ENCODE measurements at regions not wholly inside any gene's neighbourhood (a gene's known extent, or its start where the extent isn't known, plus 50 kb on each side); places are given as distances from the start of the nearest gene placed in this dataset.
A peak's percentile ranks its signal among the peaks of the same experiment; 100 is the strongest.

DNA sequence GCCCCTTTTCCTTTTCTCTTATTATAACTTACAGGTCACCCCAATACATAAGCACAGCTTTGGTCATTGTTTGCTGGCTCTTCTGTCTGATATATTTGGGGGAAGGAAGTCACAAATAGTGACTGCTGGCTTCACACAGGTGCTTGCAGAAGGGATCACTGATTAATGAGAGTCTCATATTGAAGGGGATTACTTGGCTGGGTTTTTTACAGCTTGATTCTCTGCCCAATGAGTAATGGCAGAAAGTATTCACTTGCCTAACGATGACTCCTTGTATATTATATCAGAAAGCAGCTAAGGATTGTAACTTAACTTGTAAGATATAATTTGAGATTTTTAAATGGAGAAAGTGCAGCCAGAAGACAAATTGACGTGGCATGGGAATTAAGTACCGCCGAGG is 119.3 kb upstream of the PFN2 start:
- DNase-seq: no peak

DNA sequence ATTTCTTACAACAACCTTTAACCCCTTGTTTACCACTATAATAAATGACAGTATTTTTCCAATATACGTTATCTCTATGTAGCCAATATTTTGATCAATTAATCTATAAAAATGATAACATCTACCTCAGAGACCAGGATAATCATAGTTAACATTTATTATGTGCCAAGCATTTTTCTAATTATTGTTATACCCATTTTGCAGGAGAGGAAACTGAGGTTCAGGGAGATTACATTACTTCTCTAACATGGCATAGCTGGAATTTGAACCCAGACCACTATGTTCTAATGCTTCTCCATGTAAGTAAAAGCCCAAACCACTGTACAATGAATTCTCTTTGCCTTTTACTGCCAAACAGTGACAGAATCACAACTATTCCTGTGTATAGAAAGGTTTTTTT is 113.4 kb upstream of the PFN2 start:
- DNase-seq: no peak

DNA sequence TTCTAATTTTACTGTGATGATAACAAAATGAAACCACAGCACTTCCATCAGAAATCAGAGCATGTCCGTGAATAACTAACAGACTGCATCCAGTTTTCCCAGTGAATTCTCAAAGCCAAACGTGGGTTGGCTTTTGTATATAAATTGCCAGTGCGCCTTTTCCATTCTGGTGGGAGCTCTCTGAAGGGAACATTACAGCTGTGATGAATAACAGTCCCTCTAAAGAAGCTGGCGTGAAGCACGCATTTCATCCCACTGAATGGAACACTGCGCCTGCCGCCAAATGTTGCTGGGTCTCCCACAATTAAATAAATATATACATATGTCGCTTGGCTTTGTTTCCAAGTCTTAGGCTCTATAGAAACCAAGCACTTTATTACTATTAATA is 113.0 kb upstream of the PFN2 start:
- peak; percentile 92 for DNase-seq

DNA sequence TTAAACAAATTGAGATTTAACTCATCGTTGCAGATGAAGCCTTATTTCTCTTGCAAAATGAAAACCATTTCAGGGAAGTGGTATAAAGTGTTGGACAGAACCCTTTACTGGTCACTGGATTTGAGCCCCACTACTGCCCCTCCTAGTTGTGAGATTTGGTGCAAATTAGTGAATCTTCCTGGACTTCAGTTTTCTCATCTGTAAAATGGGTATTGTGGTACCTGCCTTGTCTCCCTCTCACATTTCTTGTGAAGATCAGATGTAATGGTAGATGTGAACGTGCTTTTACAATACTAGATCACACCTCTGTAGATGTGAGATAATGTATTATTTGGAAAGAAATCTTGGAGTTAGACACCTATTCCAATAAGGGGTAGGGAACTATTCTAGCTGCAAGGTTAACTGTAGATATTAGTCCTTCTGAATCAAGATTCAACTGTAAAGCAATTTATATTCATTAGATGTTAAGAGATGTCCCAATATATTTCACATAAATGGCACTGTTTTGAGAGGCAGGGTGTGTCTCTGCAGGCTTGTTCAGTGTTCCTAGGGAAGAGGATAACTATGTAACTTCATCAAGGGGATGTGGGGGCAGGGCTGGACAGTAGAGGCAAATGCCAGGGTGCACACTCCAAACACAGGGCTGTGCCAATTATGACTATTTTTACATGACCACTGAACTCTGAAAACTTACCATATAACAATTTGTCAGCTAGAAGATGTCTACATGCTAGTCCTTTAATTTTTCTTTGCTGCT is 112.4 kb upstream of the PFN2 start:
- DNase-seq: no peak

DNA sequence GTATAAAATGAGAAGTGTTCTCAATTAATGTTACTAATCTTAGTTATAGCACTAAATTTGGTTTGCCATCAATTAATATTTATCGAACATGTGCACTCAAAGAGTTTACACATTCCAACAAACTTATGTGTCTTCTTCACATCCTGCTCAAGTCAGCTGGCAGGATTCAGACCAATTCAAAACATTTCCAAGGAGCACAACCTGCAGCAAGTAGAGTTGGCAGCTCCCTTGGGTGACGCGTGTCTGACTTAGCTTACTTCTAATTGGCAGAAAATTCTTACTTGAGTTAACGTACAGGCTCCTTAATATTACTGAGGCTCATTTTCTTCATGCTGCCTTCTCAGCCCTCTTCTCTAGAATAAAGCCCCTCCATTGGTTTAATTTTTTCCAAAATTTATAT is 110.4 kb upstream of the PFN2 start:
- no peak for DNase-seq

DNA sequence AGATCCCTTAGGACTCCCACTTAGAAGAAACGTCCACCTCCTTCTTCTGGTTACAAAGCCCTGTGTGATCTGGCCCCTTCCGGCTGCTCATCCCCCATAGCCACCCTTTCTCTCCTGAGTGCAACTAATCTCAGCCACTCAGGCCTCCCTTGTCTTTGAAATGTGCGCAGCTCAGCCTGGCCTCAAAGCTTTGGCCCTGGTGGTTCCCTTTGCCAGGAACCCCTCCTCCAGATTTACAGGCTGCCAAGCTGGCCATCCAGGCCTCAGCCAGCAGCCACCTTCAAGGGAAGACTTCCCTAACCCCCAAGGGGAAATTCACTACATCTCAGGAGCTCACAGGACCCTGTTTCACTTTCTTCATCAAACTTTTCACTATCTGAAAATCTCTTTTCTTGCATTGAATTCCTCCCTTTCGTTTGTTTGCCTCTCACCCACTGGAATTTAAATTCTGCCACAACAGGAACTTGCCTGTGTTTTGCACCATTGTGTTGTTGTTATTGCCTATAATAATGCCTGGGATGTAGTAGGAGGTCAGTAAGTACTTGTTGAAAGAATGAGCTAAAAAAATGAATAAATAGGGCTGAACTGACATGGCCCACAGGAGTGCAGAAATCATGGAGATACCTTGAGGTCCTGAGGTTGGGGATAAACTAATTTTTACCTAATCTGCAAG is 109.5 kb upstream of the PFN2 start:
- DNase-seq: no peak

DNA sequence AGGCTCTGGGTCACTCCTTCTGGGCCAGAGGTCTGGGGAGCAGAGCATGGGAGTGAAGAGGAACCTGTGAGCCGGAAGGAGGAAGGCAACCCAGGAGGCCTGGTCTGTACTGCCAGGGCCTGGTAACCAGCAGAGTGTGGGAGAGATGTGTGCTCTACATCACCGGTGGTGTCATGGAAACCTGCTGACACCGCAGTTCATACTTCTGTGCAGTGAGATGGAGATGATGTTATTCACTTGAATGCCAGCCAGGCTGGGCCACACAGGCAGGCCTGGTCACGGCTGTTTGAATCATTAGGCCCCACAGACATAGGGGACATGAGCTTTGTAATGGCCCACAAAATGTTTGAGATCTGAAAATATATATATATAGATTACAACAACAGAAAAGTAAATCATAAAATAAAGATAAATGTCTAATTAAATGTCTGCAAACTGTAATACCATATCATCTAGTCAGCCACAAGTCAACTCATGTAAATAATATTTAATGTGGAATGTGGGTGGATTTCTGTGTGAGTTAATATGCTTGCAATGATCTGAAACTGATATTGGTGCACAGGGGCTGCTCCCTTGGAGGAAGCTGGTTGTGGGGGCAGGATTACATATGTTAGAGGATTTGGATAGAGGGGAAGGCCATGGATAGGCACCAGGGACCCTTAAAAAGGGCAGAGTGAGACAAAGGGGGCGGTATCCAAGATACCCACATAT is 108.5 kb upstream of the PFN2 start:
- DNase-seq: peak; percentile 50

DNA sequence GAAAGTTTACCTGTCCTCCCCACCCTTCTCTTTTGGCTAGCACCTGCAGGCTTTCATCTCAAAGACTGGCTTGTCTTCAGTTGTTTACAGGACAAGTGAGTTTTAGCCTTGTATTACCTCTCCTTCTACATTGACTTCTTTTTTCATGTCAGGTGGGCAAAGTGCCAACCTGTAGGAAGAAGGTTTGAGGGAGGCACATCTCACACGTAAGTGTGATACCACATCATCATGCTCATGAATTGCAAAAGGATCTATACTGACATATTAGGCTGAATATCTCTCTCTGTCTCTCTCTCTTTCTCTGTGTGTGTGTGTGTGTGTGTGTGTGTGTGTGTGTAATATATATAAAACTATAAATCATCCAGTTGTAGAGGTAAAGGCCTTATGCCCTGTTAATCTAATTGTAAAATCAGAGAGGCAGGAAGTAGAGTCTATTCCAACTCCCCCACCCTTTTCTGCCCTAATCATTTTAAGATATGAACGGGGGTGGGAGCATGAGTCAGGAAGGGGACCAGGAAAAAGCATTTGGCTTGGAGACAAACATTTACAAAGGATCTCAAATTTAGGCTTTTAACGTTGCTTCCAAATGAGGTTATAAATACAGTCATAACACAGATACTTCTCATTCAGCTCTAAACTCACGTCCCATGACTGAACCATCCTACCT is 107.0 kb upstream of the PFN2 start:
- no peak for DNase-seq

DNA sequence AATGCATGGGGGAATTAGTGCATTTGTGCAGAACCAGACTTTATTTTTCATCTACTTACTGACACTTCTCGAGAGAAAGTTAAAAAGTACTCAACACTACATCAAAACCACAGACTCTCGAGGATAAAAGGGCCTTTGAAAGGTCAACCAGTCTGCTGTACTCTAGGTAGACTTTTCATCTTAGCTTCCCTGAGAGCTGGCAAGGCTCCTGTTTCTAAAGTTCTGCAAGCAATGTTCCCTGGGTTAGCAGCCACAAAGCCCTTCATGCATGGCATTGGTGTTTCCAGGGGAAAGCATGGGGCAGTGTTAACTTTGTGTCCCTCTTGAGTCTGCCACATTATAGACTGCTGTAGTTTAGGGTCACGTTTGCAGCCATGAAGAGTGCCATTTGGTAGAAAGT is 106.4 kb upstream of the PFN2 start:
- DNase-seq: no peak

DNA sequence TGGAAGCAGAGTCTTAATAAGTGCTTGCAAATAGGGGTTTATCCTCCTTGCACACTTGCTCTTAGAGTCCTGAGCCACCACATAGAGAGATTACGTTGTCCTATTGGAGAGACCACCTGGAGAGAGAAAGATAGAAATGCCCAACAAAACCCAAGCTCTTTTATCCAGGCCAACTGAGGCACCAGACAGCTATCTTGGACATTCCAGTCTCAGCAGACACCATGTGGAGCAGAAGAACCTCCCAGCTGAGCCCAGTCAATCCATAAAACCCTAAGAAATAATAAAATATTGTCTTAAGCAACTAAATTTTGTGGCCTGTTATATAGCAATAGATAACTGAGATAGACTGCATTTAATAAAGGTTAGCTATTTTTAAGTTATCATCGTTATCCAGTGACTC is 105.7 kb upstream of the PFN2 start:
- DNase-seq: no peak

DNA sequence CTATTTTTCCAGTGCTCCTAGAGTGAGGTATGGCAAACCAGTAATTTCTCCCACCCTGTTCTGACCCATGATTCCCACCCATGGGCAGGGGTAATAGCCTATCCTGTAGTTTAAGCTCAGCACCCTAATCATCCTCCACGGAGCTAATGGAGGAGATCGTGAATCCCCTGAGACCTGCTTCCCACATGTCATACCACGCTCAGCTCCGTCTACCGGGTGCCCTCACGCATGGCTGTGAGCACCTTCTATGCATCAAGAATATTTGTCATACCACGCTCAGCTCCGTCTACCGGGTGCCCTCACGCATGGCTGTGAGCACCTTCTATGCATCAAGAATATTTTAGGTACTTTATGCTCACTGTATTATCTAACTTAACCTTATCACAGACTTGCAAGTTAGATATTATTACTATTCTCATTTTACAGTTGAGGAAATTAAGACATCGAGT is 104.7 kb upstream of the PFN2 start:
- DNase-seq: no peak

DNA sequence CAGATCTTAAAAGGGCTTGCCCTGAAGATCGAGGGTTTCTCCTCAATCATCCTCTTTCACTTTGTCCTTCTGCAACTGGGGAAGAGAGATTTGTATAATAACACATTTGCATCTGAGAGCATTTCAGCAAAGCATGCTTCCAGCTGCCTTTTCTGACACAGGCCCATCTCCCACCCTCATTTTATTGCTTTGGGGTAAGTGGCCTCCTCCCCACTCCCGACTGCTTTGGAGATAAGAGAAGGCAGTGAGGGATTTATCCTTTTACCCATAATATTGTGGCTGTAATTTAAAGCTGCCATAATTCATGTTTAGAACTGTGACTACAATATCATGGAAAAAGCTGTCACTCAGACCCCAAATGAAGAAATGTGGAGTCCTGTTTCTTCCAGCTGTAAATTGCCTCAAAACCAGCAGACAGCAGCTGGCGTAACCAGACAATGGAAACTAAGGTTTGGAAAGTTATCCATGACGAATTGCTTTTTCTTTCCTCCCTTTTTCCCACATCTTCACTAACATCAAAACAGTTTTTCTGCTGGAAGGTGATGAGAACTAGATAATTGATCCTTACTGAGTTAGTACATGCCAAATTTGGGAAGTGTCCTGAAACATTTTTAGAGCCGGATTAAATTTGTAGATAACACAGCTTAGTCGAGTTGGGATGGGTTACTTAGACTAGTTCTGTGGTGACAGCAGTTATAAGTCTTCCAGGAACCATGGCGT is 104.2 kb upstream of the PFN2 start:
- peak; percentile 29 for DNase-seq

DNA sequence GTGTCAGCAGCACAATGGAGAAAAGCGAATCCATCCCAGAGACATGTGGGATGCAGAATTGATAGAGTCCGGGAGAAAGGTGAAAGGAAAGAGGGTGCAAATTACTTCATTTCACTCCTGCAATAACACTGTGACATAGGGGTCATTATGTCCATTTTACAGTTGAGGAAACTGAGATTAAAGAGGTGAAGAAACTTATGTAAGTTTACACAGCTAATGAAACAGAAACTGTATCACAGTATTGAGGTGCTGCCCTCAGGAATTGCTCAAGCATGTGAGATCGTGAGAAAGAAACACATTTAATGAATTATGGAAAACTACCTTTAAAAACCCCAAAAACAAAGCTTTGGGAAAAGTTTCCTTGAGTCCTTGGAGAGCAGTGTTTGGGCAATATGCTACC is 103.6 kb upstream of the PFN2 start:
- DNase-seq: no peak

DNA sequence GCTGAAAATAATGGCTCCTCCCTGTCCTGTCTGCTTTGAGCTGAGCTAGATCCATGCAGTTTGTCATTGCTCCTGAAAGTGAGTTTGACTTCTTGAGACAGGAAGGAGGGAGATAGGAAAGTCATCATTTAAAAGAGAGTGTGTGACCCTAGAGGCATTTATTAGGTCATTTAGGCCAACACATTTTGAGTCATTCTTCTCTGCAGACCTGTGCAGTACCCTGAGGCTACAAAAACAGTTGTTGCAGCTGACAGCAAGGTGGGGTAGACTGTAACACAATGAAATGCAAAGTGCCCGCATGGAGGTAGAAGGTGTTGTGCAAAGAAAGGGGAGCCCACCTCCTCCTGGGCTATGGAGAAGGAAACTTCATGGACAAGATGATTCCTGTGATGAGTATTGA is 102.8 kb upstream of the PFN2 start:
- no peak for DNase-seq

DNA sequence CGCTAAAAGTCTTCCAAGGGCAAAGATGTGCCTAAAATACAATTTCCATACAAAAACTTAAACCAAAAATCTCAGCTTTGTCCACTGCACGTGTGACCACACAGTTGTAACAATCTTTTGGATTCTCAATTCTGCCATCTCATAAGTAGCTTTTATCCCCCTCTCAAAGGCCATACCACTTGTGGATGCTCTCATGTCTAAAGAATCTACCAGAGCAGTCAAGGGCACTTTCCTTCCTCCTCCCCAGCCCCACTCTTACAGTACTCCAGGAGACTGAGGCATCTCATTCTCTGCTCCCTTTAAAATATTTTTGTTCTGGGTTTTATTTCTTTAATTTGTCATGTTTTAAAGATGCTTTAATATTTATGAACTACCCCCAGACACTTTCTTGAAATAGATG is 102.3 kb upstream of the PFN2 start:
- DNase-seq: no peak

DNA sequence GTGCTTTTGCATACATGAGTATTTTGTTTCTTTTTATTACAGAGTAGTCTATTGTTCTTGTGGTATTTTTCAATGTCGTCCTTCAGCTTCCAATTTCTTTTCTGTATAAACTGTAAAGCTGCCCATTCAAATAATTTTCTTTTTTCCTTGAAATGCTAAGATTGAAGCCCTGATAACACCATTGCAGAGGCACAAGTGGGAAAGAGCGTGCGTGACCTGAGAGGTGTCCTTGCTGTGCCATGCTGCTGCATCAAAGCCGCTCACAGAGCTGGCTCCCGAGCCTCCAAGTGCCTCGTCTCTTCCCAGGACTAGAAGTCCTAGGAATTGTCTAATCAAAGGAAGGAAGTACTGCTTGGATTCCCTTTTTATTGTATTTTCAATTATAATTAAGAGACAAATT is 101.9 kb upstream of the PFN2 start:
- no peak for DNase-seq

DNA sequence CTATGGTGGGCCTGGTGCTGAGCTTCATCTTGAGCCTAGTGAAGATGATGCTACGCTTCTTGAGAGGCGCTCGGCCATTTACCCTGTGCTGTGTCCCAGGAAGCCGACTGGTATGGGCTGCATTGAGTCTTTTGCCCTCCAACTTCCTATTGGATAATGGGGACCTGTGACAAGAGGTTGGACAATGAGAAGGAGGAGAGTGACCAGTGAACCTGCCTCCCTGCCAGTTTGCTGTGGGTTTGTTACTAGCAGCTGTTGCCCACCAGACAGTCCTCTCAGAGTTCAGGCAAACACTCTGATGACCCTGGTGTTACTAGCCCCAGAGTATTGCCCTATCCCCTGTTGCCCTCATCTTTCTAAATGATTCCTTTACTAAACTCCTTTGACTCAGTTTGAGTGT is 99.6 kb upstream of the PFN2 start:
- DNase-seq: no peak

DNA sequence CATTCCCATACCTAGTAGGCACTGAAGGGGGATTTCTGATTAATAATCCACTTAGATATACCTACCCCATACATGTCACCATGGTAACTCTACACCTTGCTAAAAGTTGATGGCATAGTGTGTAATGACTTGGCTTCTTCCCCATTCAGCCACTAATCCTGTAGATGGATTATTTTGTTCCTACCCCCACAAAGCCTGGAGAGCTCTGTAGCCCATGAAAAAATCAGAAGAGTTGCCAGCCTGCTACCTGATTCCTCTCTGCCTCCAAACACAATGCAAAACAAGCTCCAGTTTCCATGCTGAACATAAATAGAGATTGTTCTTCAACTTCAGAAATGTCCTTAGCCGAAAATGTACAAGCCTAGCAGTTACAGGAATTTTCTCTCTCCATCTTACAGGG is 98.9 kb upstream of the PFN2 start:
- no peak for DNase-seq

DNA sequence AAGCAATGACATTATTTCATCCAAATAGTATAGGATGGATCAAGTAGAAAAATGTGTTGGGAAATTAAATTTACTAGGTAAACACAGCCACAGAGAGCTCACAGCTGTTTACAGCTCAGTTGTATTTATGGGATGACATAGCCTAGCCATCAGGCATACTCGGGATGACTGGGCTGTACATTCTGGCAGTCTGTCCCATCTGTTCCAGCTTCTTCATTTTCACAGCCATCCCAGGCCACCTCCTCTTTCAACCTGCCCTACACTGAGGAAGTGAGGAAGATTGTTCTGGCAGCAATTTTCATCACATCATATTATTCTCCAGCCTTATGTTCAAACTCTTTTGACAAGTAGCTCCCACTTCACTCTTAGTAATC is 98.4 kb upstream of the PFN2 start:
- DNase-seq: peak; percentile 31

DNA sequence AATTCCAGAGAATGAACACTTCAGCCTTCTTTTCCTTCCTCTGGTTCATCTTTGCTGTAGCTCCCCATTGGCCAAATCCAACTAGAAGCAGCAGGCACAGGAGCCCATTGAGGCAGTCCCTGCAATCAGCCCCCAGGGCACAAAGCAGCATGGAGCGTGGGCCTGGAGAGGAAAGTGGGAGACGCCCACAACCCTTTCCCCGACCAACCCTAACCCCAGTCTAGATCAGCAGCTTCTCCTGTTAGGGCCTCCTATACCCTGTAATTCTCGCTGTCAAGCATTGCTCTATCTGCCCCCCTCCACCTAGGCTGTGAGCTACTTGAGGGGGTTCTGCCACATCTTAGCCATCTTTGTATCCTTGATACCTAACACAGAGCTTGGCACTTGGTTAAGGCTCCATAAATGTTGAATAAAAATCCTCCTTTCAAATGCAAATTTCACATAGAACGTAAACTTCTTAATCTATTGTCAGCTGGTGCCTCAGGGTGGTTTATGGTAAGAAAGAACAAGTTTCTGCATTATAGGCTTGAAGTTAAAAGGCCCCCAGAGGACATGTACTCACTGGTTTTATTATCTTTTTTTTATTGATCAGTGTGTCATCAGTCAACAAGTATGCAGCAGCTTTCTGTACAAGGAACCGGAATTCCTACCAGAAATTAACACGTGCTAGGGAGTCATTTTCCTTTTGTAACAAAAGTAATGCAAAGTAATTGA is 97.9 kb upstream of the PFN2 start:
- DNase-seq: no peak

DNA sequence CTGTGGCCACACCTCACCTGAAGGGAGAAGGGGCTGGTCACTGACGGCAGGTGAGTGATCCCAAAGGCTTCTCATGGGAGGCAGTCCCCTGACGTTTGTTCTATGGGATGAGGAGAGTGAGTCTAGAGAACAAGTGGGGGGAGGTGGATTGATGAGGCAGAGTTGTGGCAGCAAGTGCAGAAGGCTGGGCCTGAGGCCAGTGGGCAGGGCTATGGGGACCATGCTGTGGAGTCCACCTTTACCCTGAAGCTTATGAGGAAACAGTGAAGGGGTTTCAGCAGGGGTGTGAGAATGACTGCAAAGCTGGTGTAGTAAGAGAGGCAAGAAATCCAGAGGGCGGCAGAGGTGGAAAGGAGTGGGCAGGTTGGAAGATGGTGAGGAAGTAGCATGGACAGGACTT is 96.9 kb upstream of the PFN2 start:
- no peak for DNase-seq

DNA sequence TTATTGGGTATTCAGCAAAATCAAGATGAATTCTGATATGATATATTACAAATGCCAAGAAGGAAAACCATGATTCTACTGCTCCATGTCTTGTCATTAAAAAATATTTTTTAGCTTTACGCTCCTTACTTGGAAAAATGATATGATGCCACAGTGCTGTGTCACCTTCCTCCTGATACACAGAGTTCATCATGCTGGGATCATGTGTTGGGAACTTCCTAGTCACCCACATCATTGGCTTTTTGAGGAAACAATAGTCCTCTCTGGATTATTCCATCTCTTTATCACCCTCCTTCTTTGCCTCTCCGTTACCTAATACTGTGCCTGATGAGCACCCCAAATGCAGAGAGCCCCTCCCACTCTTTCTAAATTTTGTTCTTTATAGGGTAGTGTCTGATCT is 94.3 kb upstream of the PFN2 start:
- DNase-seq: no peak

All from skin of body (tissue), 1 donor.